ENCODE measurements at regions not wholly inside any gene's neighbourhood (a gene's known extent, or its start where the extent isn't known, plus 50 kb on each side); places are given as distances from the start of the nearest gene placed in this dataset.

DNA sequence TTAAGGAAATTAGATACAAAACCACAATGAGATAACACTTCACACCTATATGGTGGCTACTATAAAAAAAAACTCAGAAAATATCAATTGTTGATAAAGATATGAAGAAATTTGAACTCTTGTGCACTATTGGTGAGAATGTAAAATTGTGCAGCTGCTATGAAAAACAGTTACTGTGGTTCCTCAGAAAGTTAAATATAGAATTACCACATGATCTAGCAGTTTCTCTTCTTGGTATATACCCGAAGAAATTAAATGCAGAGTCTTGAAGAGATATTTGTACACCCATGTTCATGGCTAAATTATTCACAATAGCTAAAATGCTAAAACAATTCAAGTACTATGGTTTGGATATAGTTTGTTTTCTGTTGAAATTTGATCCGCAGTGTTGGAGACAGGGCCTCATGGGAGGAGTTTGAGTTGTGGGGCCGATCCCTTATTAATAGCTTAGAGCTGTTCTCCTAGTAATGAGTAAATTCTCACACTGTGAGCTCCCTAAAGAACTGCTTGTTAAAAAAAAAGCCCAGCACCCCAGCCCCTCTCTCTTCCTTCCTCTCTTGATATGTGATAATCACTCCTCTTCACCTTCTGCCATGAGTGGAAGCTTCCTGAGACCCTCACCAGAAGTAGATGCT, 1412.1 kb downstream of the PLA2G4A start:
- no peak for DNase-seq

DNA sequence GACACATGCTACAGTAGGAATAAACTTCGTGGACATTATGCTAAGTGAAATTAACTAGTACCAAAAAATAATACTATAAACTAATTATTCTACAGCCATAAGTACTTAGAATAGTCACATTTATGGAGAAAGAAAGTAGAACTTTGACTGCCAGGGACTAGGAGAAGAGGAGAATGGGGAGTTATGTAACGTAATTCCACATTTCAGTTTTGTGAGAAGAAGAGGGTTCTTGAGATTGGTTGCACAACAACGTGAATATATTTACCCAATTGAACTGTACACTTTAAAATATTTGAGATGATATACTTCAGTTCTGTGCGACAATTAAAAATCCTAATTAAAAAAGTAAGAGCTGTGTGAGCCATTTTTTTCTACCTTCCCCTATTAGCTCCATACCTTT, 1412.9 kb downstream of the PLA2G4A start:
- DNase-seq, result no peak

DNA sequence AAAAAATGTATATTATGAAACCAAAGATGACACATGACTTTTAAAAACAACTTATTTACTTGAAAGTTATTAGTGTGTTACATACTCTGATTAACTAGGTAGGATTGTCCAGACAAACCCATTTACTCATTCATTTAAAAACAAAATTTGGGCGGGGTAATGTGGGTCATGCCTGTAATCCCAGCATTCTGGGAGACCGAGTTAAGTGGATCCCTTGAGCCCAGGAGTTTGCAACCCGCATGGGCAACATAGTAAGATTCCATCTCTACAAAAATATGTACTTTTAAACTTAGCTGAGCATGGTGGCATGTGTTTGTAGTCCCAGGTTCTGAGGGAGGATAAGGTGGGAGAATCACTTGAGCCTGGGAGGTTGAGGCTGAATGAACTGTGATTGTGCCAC, 1414.7 kb downstream of the PLA2G4A start:
- no peak for DNase-seq

DNA sequence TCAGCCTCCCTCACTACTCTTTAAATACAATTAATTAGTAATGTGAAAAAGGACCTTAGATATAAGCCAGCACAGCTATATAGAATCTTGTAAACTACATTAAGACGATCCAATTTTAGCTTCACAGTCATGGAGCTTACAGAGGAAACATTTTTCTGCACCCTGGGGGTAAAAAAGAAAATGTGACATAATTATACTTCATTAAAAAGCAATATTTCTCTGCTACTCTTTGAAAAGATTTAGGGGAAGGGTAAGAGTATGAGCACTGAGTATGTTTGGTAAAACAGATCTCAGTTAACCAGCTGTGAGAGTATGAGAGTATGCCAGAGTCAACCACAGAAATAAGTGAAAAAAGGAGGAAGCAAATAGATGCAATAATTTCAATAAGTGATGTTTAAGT, 1415.9 kb downstream of the PLA2G4A start:
- no peak for DNase-seq

DNA sequence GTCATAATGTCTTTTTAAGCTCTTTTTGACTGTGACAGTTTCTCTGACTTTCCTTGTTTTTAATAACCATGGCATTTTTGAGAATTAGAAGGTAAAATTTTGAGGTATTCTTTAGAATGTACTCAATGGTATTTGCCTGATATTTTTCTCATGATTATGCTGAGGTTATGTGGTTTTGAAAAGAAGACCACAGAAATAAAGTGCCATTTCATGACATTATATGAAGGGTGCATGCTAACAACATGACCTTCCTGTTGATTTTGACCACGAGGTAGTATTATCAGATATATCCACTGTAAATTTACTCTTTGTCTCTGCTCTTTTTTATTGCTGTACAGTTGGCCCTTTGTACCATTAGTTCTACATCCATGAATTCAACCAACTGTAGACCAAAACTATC, 1418.5 kb downstream of the PLA2G4A start:
- DNase-seq, result no peak

DNA sequence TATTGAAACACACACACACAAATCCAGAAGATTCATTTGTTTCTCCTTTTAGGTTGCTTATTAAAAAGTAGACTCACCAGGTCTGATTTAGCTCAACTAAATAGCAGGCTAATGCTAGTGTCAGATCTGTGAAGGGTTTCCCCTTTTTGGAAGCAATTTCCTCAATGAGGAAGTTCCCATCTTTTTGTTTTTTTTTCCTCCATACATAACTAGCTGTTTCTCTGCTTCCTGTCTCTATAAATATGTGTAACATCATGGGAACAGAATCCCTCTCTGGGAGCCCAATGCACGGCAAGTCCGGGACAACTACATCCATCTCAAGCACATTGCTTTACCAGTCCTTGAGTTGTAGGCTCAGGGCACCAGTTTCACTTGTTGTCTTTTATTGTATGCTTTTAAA, 1421.1 kb downstream of the PLA2G4A start:
- DNase-seq, result no peak

DNA sequence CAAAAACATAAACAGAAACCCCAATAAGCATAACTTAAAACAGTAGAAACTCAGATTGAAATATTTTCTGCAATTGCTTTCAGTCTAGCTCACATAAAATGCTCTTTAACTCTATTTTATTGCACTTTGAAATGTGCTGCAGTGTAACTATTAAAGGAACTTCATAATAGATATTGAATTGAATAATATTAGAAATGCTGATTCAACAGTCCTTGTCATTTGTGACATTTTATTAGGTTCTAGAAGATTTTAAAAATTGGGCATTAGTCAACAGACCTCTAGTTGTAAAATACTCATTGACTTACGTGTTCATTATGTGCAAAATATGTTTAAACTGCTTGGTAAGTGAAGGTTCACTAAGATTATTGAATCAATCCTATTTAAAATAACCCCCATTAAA, 1422.3 kb downstream of the PLA2G4A start:
- no peak for DNase-seq

DNA sequence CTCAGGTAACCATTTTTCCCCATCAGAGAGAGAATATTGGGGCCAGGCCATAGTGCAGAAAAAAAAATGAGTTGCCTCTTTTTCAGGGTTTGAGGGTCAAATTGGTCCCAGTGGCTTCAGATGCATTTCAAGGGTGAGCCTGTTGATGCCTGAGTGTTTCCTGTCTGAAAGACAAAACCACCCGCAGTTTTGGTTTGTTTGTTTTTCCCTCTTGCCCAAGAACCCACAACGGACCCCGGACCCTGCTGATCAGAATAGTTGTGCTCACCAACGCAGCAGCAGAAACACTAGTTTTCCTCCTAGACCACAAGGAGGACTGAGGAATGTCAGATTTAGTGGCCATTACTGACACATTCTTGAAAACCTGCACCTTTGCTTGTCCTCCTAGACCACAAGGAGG, 1433.1 kb downstream of the PLA2G4A start:
- DNase-seq, result no peak

DNA sequence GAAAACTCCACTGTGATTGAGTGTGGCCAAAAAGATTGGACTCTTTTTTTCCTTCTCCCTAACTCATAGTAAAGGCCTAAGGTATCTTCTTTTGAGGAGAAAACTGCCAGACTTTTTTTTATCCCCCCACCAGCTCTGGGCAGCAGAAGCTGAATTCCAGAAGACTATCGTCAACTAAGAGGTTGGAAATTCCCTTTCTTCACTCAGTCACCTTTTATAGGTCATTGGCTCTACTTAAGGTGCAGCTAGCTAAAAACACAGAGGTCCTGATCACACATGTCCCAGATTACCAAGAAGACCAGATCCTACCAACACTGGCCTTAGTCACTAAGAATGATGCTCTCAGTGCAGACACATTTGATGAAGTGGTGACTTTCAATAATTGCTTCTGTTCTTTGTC, 1441.2 kb downstream of the PLA2G4A start:
- DNase-seq, result no peak

DNA sequence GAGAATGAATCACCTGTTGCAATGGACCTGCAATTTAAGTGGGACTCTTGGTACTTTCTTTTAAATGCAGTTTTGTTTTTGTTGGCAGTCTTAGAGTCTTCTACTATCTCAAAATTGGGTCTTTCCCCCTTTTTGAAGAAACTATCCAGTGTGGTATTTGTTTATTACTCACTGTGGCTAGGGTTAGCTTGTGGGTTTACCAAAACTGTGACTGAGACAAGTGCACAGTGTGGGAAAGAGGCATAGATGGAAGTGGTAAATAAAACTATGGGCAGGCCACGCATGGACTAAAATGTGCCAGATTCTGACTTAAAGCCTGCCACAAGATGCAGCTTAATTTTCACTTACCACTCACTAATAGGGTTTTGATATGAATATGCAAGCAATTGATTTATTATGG, 1441.7 kb downstream of the PLA2G4A start:
- no peak for DNase-seq

DNA sequence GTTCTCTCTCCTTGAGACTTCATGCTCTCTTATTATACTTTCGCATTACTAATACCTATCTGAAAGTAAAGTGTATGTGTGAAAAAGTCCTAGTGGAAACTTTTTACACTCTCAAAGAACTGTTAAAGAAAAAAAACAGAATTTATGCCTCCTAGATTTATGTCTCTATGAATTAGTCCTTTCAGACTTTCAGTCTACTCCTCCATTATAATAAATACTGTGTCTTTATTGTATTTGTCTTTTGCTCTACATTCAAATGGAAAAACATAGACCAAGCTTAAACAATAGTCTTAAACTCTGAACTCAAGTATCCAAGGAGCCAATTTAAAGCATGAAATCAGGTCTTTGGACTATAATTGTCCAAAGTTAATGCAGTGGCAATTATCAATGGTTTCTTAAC, 1449.0 kb downstream of the PLA2G4A start:
- DNase-seq, result no peak

DNA sequence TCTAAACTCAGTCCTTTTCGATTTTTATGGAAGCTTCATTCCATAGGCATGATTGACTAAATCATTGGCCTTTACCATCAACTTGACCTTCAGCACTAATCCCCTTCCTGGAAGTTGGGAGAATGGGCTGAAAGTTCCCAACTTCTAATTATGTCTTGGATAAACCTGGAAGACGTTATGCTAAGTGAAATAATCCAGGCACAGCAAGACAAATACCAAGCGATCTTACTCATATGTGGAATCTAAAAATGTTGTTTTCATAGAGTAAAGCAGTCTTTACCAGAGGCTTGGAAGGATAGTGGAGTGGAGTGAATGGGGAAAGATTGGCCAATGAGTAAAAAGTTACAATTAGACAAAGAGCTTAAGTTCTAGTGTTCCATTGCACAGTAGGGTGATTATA, 1453.2 kb downstream of the PLA2G4A start:
- DNase-seq, result no peak

DNA sequence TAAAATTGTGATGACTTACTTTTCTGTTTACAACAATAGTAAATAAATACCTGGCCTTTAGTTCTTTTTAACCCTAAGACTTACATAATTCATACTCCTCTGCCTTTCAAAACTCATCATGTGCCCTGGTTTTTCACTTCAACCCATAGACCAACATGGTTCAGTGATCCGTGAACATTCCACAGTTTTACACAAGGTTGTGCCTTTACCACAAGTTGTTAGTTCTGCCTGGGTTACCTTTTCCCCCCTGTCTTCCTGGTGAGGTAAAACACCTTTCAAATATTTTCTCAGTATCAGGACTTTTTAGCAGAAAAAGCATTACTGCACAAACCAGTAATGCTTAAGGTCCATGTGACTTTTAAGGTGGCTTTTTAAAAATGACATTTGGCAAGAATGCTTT, 1466.4 kb downstream of the PLA2G4A start:
- DNase-seq, result no peak

DNA sequence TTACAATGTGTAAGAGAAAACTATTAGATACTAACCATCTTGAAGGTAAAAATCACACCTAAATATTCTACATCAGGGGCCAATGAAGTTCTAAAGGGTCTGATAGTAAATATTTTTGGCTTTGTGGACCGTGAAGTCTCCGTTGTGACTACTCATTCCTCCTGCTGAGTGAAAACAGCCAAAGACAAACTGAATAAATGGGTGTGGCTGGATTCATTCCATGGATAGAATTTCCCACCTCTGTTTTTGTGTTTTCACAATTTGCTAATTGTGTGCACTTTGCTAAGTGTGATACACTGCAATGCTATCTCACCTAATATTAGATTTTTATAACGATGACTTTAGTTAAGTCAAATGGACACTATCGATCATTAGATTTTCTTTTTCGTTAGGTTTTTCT, 1474.0 kb downstream of the PLA2G4A start:
- no peak for DNase-seq

DNA sequence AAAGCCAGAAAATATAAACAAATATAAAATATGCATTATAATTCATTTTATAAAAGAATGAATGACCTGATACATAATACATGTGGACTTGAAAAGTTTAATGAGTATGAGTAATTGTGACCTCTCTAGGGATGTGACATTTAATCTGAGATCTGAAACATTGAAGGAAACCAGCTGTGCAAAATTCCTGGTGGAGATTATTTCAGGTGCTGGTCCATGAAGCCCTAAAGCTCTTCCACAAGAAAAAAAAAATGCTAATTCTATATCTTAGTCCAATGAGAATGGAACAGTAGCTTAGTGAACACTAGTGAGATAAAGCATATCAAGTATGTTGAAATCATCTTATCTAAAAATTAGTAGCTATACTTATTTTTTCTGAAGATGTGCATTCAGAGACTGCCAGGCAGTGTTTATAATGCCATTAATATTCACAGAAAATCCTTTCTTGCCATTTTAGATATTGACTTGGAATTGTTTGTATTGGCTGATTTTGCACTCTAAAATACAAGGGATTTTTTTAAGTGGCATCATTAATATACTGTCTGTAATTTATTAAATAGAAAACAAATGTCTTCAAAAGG, 1485.9 kb downstream of the PLA2G4A start:
- DNase-seq, result no peak

DNA sequence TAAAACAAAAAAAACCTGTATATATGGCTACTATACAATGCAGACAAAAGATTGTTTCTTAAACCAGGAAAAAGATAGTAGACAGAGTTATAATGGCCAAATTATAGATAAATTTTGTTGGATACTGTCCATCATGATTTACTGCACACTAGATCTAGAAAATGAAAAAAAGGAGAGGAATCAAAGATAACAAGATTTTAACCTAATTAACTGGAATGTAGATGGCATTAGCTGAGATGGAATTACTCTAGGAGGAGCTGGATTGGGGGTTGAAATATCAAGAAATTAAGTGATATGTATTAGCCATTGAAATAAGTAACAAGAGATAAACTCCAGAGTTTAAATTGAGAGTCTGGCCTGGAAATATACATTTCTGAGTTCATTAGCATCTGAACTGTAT, 1489.1 kb downstream of the PLA2G4A start:
- no peak for DNase-seq

DNA sequence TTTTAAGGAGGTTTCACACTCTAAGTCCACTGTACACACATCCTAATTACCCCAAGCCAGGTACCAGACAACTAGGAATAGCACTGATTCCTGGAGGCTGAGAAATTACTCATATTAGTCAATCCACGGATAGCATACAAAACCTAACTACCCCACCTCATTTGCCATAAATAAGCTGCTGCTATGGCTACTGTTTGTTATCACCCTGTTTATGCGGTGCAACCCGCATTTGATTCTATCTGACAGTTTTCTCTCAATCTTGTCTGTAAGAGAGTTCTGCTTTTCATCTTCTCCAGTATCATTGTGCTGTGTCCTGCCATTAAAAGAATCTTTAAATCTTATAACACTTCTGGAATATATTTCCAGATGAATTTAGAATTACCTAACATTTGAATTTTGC, 1496.5 kb downstream of the PLA2G4A start:
- DNase-seq, result no peak

DNA sequence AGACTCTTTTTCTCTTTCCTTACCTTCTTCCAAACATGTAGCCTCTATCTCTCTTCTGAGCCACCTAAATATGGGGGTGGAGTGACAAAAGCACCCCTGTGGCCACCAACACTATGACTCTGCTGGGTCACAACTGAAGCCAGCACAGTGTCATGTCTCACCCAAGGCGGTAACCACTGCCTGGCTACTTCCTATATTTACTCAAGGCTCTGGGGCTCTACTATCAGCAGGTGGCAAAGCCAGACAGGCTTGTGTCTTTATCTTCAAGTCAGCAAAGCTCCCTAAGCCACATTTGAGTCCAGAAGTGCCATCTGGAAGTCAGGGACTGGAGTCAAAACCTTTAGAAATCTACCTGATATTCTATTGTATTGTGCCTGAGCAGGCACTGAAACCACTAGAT, 1515.2 kb downstream of the PLA2G4A start:
- DNase-seq, result no peak

DNA sequence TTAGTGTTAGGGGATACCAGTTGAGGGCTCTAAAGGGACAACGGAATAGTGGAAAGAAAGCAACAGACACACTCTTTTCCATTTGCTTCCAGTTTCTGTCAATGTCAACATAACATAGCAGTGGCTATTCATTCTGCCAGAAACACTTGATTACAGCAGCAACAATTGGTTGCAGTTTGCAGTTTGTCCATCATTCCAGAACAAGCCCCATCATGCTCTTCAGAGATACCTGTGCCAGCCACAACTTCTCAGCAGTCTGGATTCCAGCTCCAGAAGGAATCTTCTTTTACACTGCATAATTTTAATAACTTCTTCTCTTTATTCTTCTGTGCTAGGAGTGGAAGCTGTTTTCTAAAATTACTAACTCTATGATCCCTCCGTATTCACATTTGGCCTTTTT, 1521.4 kb downstream of the PLA2G4A start:
- DNase-seq, result no peak

DNA sequence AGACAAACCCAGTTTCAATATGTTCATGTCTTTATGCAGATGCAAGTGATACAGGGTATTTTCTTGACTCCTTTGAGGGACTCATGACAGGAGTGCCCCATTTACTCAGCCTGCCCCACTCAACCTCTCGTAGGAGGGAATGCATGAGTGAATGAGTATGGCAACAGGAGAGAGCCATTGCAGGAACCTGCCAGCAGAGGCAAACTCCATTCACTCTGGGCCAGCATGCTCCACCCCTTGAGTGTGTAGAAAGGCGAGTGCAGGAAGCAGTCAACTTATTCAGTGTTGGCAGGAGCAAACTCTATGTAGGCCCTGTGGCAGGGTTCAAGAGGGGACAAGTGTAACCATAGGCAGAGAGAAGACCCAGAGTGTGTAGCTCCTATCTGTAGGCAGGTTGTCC, 1526.3 kb downstream of the PLA2G4A start:
- DNase-seq, result no peak

DNA sequence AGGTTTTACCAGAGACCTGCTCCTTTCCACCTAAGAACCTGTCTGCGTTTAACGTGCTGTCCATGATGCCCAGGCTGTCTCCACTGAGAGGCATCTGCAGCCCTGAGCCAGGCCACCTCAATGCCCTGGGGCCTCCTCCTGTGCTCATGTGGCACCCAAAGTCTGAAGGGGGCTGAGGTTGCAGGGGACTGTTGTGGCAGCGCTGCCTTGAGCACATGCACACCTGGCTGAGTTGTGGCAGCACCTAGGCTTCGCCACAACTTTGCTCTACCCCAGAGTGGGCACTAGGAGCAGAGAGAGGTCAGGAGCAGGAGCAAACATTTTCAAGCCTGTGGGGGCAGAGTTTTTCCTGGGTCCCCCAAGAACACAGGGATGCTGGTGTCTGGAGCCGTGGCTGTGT, 1527.1 kb downstream of the PLA2G4A start:
- DNase-seq, result no peak

DNA sequence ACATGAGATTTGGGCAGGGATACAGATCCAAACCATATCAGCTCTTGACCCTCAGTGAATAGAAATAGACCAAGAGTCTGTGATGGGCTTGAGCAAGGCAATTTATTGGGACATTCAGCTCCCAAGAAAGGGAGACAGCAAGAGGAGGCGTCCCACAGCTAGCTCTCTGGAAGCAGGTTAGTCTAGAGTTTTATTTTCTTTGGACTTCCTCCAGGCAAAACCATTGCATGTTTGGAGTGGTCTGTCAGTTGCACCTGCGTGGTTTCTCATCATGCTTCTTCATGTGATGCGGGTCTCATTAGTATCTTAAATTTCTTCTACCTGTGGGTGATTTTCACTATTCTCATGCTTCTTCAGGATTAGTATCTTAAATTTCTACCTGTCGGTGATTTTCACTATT, 1530.6 kb downstream of the PLA2G4A start:
- no peak for DNase-seq

DNA sequence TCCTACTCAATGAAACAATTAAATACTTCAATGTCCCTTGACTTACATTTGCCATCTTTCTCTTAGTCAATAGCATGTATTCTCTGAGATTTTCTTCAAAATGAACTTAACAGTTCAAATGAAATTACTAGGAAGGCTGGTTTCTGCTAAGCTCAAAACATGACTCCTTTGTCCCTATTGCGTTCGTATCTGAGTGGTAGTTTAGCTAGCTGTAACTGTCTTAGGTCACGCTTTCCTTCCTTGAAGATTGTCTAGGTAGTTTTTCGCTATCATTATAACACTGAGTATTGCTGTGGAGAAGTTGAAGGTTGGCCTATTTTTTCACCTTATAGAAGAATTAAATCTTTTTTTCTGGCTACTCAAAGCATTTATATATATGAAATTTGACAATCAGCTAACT, 1535.2 kb downstream of the PLA2G4A start:
- no peak for DNase-seq

DNA sequence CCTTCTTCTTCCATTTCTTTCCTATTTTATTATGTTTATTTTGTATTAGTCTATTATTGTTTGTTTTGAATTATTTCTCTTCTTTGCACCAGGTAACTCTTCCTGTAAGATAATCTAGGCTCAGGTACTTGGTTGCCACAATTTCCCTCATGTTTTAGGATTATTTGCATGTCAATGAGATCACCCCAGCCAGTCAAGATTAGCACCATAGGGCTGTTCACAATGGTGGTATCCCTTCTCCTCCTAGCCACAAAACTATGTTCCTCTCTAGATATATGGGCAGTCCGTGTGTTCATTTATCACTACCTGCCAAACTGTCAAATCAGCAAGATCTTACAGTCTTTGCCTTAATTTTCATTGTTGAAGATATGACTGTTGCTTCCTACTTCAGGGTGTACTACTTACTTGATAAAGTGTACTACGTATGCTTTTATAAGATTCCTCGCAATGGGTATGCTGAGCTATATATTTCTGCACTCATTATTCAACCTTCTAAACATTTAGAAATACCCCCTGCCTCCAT, 1536.2 kb downstream of the PLA2G4A start:
- no peak for DNase-seq

DNA sequence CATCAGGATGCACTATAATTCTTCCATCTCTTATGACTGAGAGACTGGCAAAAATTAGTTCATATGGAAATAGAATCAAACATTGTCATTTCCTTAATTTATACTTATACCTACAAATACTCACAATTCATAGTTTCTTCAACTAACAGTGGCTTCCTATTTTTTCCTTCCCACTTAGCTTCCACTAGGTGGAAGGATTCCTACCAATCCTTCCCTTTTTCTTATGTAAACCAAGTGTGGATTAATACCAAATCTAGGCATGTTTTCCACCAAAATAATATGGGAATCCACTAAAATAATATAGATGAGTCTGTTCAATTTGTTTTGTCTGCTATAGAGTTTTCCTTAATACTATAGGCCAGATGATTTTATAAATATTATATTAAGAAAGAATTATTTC, 1537.1 kb downstream of the PLA2G4A start:
- no peak for DNase-seq
